K562 (cell line): ENCODE measurements at regions not wholly inside any gene's neighbourhood (a gene's known extent, or its start where the extent isn't known, plus 50 kb on each side); places are given as distances from the start of the nearest gene placed in this dataset.

ENCODE experiments used
- ARNT ChIP-seq, 2 experiments: fragments of 450-650 bp; IDR thresholded peaks; 2 replicates each; pipeline ENCODE4 v1.6.1; 2016; ENCODE audit warnings: mild to moderate bottlenecking in 1 of 2
- CEBPG ChIP-seq, 3 experiments: fragments of 200-800 bp in 1 of 3; sonication (Bioruptor generic) in 1 of 3; sonication (generic) in 1 of 3; formaldehyde crosslinking in 1 of 3; IDR thresholded peaks in 2 of 3; conservative IDR thresholded peaks in 1 of 3; 2 replicates each; pipeline versions ENCODE4 v1.6.1 to v1.8.0; 2016 to 2022; ENCODE audit warnings: missing compliant biosample characterization in 2 of 3, missing genetic modification characterization in 2 of 3, mild to moderate bottlenecking in 1 of 3, missing genetic modification reagents in 1 of 3
- CHD2 ChIP-seq: IDR thresholded peaks from 2 replicates; pipeline ENCODE4 v1.6.1; 2011; ENCODE audit warnings: low read depth, low read length
- CREM ChIP-seq: IDR thresholded peaks from 2 replicates; pipeline ENCODE4 v1.6.1; 2014; ENCODE audit warnings: antibody characterized with exemption, low read depth
- DMBX1 ChIP-seq: fragments of 250-450 bp; sonication (Bioruptor Pico); IDR thresholded peaks from 2 replicates; pipeline ENCODE4 v1.8.0; 2022; ENCODE audit warnings: inconsistent platforms, mild to moderate bottlenecking, moderate library complexity, borderline replicate concordance
- ELF1 ChIP-seq: fragments of 200-800 bp; sonication (Bioruptor generic); IDR thresholded peaks from 2 replicates; pipeline ENCODE4 v1.6.1; 2016; ENCODE audit warnings: missing genetic modification characterization, missing compliant biosample characterization
- ERF ChIP-seq: fragments of 450-650 bp; formaldehyde crosslinking; IDR thresholded peaks from 2 replicates; pipeline ENCODE4 v1.4.0; 2020; ENCODE audit warnings: mild to moderate bottlenecking, mixed read lengths
- FOXK2 ChIP-seq, 2 experiments: fragments of 450-650 bp; IDR thresholded peaks in 1 of 2; conservative IDR thresholded peaks in 1 of 2; 2 replicates each; pipeline ENCODE4 v1.6.1; 2016; ENCODE audit warnings: low read depth in 2 of 2, mild to moderate bottlenecking in 1 of 2
- HDAC2 ChIP-seq: fragments of 450-650 bp; IDR thresholded peaks from 2 replicates; pipeline ENCODE4 v1.6.1; 2016; ENCODE audit warnings: mild to moderate bottlenecking
- MTA1 ChIP-seq: fragments of 450-650 bp; IDR thresholded peaks from 2 replicates; pipeline ENCODE4 v1.6.1; 2017; ENCODE audit warnings: borderline replicate concordance
- PHF20 ChIP-seq: fragments of 450-650 bp; IDR thresholded peaks from 2 replicates; pipeline ENCODE4 v1.6.1; 2018; ENCODE audit not compliant: partially characterized antibody
- RBBP5 ChIP-seq: fragments of 200-600 bp; sonication (generic); IDR thresholded peaks from 2 replicates; pipeline ENCODE4 v1.6.1; 2012; ENCODE audit warnings: borderline replicate concordance, mild to moderate bottlenecking, low read length, control low read depth, inconsistent platforms; ENCODE audit not compliant: insufficient read depth, poor library complexity, severe bottlenecking
- RBM15 ChIP-seq: fragments of 200-400 bp; formaldehyde crosslinking; IDR thresholded peaks from 2 replicates; pipeline ENCODE4 v1.6.1; 2018; ENCODE audit warnings: mild to moderate bottlenecking, low read length, moderate library complexity; ENCODE audit not compliant: insufficient read depth
- RUNX1 ChIP-seq: sonication (generic); IDR thresholded peaks from 2 replicates; pipeline ENCODE4 v1.6.1; 2016; ENCODE audit warnings: antibody characterized with exemption, low read depth
- TEAD4 ChIP-seq, 2 experiments: sonication (generic) in 1 of 2; formaldehyde crosslinking in 1 of 2; IDR thresholded peaks; 2 replicates each; pipeline versions ENCODE4 v1.6.1 to v1.8.0; 2012 to 2022; ENCODE audit warnings: borderline replicate concordance in 1 of 2, inconsistent platforms in 1 of 2, low read length in 1 of 2, mild to moderate bottlenecking in 1 of 2, missing genetic modification reagents in 1 of 2
- ZBTB7A ChIP-seq: IDR thresholded peaks from 2 replicates; pipeline ENCODE4 v1.6.1; 2011; ENCODE audit warnings: low read depth, mild to moderate bottlenecking, low read length, moderate library complexity, borderline replicate concordance; ENCODE audit not compliant: control insufficient read depth
- ZNF12 ChIP-seq: sonication (generic); formaldehyde crosslinking; IDR thresholded peaks from 2 replicates; pipeline ENCODE4 v1.4.0; 2020; ENCODE audit warnings: mild to moderate bottlenecking, missing genetic modification reagents
- ZNF239 ChIP-seq: fragments of 250-450 bp; sonication (Bioruptor Pico); IDR thresholded peaks from 2 replicates; pipeline ENCODE4 v1.4.0; 2020; ENCODE audit warnings: mild to moderate bottlenecking
- ZNF57 ChIP-seq: fragments of 450-650 bp; formaldehyde crosslinking; IDR thresholded peaks from 2 replicates; pipeline ENCODE4 v1.4.0; 2020; ENCODE audit warnings: mild to moderate bottlenecking, moderate library complexity
- TF ChIP-seq, protein P1 (sequence below): fragments of 450-650 bp; conservative IDR thresholded peaks from 2 replicates; pipeline ENCODE4 v1.6.1; 2016; ENCODE audit warnings: missing genetic modification characterization, low read depth, mild to moderate bottlenecking, control low read depth, missing compliant biosample characterization
- TF ChIP-seq, protein P2 (sequence below): sonication (generic); formaldehyde crosslinking; IDR thresholded peaks from 2 replicates; pipeline ENCODE4 v1.8.0; 2023; ENCODE audit warnings: mild to moderate bottlenecking, missing genetic modification reagents
- TF ChIP-seq, protein P3 (sequence below), 2 experiments: fragments of 450-650 bp in 1 of 2; sonication (generic) in 1 of 2; formaldehyde crosslinking in 1 of 2; IDR thresholded peaks in 1 of 2; conservative IDR thresholded peaks in 1 of 2; 2 replicates each; pipeline versions ENCODE4 v1.6.1 to v1.8.1; 2016 to 2023; ENCODE audit warnings: mild to moderate bottlenecking in 2 of 2, moderate library complexity in 2 of 2, inconsistent platforms in 1 of 2, missing genetic modification reagents in 1 of 2

DNA sequence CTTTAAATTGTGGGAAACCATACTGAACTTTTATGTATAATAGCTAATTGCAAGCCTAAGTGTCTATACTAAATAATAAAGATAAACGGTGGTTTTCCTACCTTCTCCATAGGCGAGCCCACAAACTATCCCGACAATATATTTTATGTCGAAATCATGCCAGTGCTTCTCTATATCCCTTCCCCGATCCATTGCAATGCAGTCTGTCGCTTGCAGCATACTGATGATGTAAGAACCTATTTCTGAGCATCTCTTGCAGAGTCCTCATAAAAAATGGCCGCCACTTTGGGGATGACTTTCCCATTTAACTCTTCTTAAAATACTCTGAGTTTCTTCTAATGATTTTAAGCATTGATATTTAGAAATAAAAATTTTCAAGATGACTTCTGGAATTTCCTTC is 58.1 kb upstream of the TLR3 start (continued):
- TF ChIP-seq, protein P1, sequence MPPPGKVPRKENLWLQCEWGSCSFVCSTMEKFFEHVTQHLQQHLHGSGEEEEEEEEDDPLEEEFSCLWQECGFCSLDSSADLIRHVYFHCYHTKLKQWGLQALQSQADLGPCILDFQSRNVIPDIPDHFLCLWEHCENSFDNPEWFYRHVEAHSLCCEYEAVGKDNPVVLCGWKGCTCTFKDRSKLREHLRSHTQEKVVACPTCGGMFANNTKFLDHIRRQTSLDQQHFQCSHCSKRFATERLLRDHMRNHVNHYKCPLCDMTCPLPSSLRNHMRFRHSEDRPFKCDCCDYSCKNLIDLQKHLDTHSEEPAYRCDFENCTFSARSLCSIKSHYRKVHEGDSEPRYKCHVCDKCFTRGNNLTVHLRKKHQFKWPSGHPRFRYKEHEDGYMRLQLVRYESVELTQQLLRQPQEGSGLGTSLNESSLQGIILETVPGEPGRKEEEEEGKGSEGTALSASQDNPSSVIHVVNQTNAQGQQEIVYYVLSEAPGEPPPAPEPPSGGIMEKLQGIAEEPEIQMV = no peak
- TF ChIP-seq TEAD4 (IDR thresholded peaks at IDR 0.05; ENCODE audit: low read length) (no peak), TEAD4 (CRISPR knock-in tag; IDR thresholded peaks at IDR 0.05; ENCODE audit: borderline replicate concordance) (no peak), ZNF239 (no peak), FOXK2 (conservative IDR thresholded peaks at IDR 0.05 in 1 of 2, IDR thresholded peaks at IDR 0.05 in 1 of 2; ENCODE audit: low read depth in 2 of 2) (no peak), MTA1 (peak; percentile 40; the same call in 1 of the 2 replicates), DMBX1 (CRISPR knock-in tag) (no peak), ZNF12 (CRISPR knock-in tag) (no peak), ARNT (IDR thresholded peaks at IDR 0.05) (no peak), CHD2 (no peak), ELF1 (tag) (no peak), CEBPG (CRISPR knock-in tag; IDR thresholded peaks at IDR 0.05) (no peak), CEBPG (tag; conservative IDR thresholded peaks at IDR 0.05 in 1 of 2, IDR thresholded peaks at IDR 0.05 in 1 of 2) (peak; percentile 47 to 77; a peak in 3 of 4 replicates), RBBP5 (no peak), ZBTB7A (no peak), HDAC2 (no peak), CREM (peak; percentile 81), ZNF57 (CRISPR knock-in tag) (no peak), PHF20 (no peak), RBM15 (no peak), RUNX1 (no peak), ERF (CRISPR knock-in tag) (no peak)
- TF ChIP-seq, protein P2, sequence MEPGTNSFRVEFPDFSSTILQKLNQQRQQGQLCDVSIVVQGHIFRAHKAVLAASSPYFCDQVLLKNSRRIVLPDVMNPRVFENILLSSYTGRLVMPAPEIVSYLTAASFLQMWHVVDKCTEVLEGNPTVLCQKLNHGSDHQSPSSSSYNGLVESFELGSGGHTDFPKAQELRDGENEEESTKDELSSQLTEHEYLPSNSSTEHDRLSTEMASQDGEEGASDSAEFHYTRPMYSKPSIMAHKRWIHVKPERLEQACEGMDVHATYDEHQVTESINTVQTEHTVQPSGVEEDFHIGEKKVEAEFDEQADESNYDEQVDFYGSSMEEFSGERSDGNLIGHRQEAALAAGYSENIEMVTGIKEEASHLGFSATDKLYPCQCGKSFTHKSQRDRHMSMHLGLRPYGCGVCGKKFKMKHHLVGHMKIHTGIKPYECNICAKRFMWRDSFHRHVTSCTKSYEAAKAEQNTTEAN (CRISPR knock-in tag) = no peak
- TF ChIP-seq, protein P3, sequence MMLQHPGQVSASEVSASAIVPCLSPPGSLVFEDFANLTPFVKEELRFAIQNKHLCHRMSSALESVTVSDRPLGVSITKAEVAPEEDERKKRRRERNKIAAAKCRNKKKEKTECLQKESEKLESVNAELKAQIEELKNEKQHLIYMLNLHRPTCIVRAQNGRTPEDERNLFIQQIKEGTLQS (IDR thresholded peaks at IDR 0.05) = peak; percentile 30
- TF ChIP-seq, protein P3 (CRISPR knock-in tag; conservative IDR thresholded peaks at IDR 0.05) = no peak
